ENCODE measurements at regions not wholly inside any gene's neighbourhood (a gene's known extent, or its start where the extent isn't known, plus 50 kb on each side); places are given as distances from the start of the nearest gene placed in this dataset.
"Not testable (repeated sequence)": the region's sequence is repeated elsewhere in the genome, so short reads cannot be mapped to it uniquely, and the experiment has no call there.

- Histone ChIP-seq H3K27ac (no peak overlapping the region), H3K4me1 (no peaks in the 10 kb centered on the region), H3K4me3 (no peak overlapping the region), H3K27me3 (no peaks in the 10 kb centered on the region), H3K9me3 (no peaks in the 10 kb centered on the region), H3K36me3 (no peaks in the 10 kb centered on the region)
- TF ChIP-seq EP300 (IDR thresholded peaks at IDR 0.05) (no peak), POLR2AphosphoS5 (IDR thresholded peaks at IDR 0.05) (no peak), POLR2A (IDR thresholded peaks at IDR 0.05) (no peak)
- TF ChIP-seq, protein P1, sequence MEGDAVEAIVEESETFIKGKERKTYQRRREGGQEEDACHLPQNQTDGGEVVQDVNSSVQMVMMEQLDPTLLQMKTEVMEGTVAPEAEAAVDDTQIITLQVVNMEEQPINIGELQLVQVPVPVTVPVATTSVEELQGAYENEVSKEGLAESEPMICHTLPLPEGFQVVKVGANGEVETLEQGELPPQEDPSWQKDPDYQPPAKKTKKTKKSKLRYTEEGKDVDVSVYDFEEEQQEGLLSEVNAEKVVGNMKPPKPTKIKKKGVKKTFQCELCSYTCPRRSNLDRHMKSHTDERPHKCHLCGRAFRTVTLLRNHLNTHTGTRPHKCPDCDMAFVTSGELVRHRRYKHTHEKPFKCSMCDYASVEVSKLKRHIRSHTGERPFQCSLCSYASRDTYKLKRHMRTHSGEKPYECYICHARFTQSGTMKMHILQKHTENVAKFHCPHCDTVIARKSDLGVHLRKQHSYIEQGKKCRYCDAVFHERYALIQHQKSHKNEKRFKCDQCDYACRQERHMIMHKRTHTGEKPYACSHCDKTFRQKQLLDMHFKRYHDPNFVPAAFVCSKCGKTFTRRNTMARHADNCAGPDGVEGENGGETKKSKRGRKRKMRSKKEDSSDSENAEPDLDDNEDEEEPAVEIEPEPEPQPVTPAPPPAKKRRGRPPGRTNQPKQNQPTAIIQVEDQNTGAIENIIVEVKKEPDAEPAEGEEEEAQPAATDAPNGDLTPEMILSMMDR (IDR thresholded peaks at IDR 0.05), result no peak
- 65 to 76% methylated on average over 4 of the region's 4 CpGs for WGBS, 2 donors
- intact Hi-C loops (cut with DNase I), result no loop called here
- DNase-seq, result no peak
Observed at GRCh38 chr2:186968277-186968676, 119.3 kb upstream of the ZSWIM2 start.

GRCh38 chr2:186966015-186966414 is 117.0 kb upstream of the ZSWIM2 start:
- no peak overlapping the region for H3K27ac ChIP-seq
- no peaks in the 10 kb centered on the region for H3K27me3 ChIP-seq
- H3K36me3 ChIP-seq, result no peaks in the 10 kb centered on the region
- TF ChIP-seq POLR2A (IDR thresholded peaks at IDR 0.05) (no peak), EP300 (IDR thresholded peaks at IDR 0.05) (no peak), POLR2AphosphoS5 (IDR thresholded peaks at IDR 0.05) (no peak)
- TF ChIP-seq, protein P1 (IDR thresholded peaks at IDR 0.05), result no peak
- no peak for DNase-seq
- intact Hi-C loops (cut with DNase I), result no loop called here
- 95 to 97% methylated on average over 4 of the region's 4 CpGs for WGBS, 2 donors
- H3K4me3 ChIP-seq, result no peak overlapping the region
- H3K9me3 ChIP-seq, result no peaks in the 10 kb centered on the region
- no peaks in the 10 kb centered on the region for H3K4me1 ChIP-seq

DNA sequence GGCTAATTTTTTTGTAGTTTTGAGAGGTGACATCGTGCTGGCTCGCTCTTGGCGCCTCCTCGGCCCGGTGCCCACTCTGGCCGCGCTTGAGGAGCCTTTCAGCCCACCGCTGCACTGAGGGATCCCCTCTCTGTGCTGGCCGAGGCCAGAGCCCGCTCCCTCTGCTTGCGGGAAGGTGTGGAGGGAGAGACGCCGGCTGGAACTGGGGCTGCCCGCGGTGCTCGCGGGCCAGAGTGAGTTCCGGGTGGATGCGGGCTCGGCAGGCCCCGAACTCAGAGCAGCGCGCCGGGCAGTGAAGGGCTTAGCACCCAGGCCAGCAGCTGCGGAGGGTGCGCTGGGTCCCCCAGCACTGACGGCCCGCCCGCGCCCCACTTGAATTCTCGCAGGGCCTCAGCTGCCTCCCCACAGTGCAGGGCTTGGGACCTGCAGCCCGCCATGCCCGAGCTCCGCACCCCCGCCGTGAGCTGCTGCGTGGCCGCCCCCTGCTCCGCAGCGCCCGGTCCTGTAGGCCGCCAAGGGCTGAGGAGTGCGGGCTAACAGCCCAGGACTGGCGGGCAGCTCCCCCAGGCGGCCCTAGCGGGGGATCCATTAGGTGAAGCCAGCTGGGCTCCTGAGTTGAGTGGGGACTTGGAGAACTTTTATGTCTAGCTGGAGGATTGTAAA is 113.2 kb upstream of the ZSWIM2 start:
- DNase-seq, result no peak
- WGBS, 2 donors, result 96 to 97% methylated on average over 46 of the region's 46 CpGs
- H3K9me3 ChIP-seq, result no peaks in the 10 kb centered on the region
- no peak for TF ChIP-seq POLR2AphosphoS5 (IDR thresholded peaks at IDR 0.05)
- TF ChIP-seq, protein P1 (IDR thresholded peaks at IDR 0.05), result no peak
- TF ChIP-seq EP300 (IDR thresholded peaks at IDR 0.05), result no peak
- TF ChIP-seq POLR2A (IDR thresholded peaks at IDR 0.05), result no peak
- H3K4me1 ChIP-seq, result no peaks in the 10 kb centered on the region
- H3K27me3 ChIP-seq, result no peaks in the 10 kb centered on the region
- no peaks in the 10 kb centered on the region for H3K36me3 ChIP-seq
- intact Hi-C loops (cut with DNase I), result no loop called here
- no peak overlapping the region for H3K4me3 ChIP-seq
- H3K27ac ChIP-seq, result no peak overlapping the region

DNA sequence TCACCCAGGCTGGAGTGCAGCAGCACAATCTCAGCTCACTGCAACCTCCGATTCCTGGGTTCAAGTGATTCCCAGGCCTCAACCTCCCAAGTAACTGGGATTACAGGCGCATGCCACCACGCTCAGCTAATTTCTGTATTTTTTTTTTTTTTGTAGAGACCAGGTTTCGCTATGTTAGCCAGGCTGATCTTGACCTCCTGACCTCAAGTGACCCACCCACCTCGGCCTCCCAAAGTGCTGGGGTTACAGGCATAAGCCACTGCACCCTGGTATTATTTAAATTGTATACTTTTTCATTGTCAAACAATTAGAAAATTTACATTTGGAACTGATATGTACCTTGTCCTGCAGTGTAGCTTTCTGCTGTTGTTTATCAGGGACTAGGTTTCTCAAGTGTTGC is 111.3 kb upstream of the ZSWIM2 start:
- H3K27me3 ChIP-seq; DNase-seq; H3K36me3 ChIP-seq; H3K4me1 ChIP-seq; H3K4me3 ChIP-seq; H3K9me3 ChIP-seq; H3K27ac ChIP-seq; intact Hi-C loops (cut with DNase I): not testable (repeated sequence)
- 85 to 91% methylated on average over 5 of the region's 5 CpGs for WGBS, 2 donors

DNA sequence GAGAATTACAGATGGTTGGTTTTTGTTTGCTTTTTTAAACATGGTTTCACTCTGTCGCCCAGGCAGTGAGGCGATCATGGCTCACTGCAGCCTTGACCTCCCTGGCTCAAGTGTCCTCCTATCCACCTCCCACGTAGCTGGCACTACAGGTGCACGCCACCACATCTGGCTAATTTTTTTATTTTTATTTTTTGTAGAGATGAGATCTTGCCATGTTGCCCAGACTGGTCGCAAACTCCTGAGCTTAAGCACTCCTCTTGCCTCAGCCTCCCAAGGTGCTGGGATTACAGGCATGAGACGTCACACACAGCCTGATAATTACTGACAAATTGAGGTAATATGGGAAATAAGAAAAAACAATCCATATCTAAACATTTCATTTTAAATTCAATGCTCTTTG is 110.5 kb upstream of the ZSWIM2 start:
- no peak for DNase-seq
- Histone ChIP-seq H3K27me3 (no peaks in the 10 kb centered on the region), H3K4me1 (no peaks in the 10 kb centered on the region), H3K4me3 (no peak overlapping the region), H3K36me3 (no peaks in the 10 kb centered on the region), H3K27ac (no peak overlapping the region), H3K9me3 (no peaks in the 10 kb centered on the region)
- 84 to 90% methylated on average over 6 of the region's 6 CpGs for WGBS, 2 donors
- TF ChIP-seq EP300 (IDR thresholded peaks at IDR 0.05) (no peak), POLR2A (IDR thresholded peaks at IDR 0.05) (no peak), POLR2AphosphoS5 (IDR thresholded peaks at IDR 0.05) (no peak)
- TF ChIP-seq, protein P1 (IDR thresholded peaks at IDR 0.05), result no peak
- intact Hi-C loops (cut with DNase I), result no loop called here

All from sigmoid colon (tissue), 6 donors.